GM21786 (cell line): ENCODE measurements at regions not wholly inside any gene's neighbourhood (a gene's known extent, or its start where the extent isn't known, plus 50 kb on each side); places are given as distances from the start of the nearest gene placed in this dataset.

Experiments used
- ATAC-seq: cut with Tn5 transposase; IDR thresholded peaks from one replicate; pipeline ENCODE4 v1.9.1; 2021; ENCODE audit not compliant: unreplicated experiment

GRCh38 chr12:124517260-124518050 lies 50.0 kb downstream of the NCOR2 start:
- ATAC-seq: no peak

- no peak for ATAC-seq
Observed at GRCh38 chr12:124516850-124517249, 50.6 kb downstream of the NCOR2 start.

GRCh38 chr12:124515981-124516380 lies 51.4 kb downstream of the NCOR2 start:
- no peak for ATAC-seq

- no peak for ATAC-seq
Observed at GRCh38 chr12:124514996-124515932, 52.1 kb downstream of the NCOR2 start.

- no peak for ATAC-seq
Observed at GRCh38 chr12:124514145-124514995, 53.0 kb downstream of the NCOR2 start.

- ATAC-seq: no peak
Observed at GRCh38 chr12:124513297-124513867, 54.0 kb downstream of the NCOR2 start.

GRCh38 chr12:124512667-124513296 lies 54.6 kb downstream of the NCOR2 start:
- no peak for ATAC-seq

GRCh38 chr12:124511259-124511985 lies 56.0 kb downstream of the NCOR2 start:
- ATAC-seq: no peak

GRCh38 chr12:124510301-124510970 lies 57.0 kb downstream of the NCOR2 start:
- no peak for ATAC-seq

- no peak for ATAC-seq
Observed at GRCh38 chr12:124509676-124510300, 57.6 kb downstream of the NCOR2 start.

GRCh38 chr12:124509300-124509675 lies 58.1 kb downstream of the NCOR2 start:
- no peak for ATAC-seq

- no peak for ATAC-seq
Observed at GRCh38 chr12:124508381-124509079, 58.9 kb downstream of the NCOR2 start.

GRCh38 chr12:124507188-124508109 lies 60.0 kb downstream of the NCOR2 start:
- no peak for ATAC-seq

- no peak for ATAC-seq
Observed at GRCh38 chr12:124506832-124507153, 60.6 kb downstream of the NCOR2 start.

GRCh38 chr12:124506145-124506831 lies 61.1 kb downstream of the NCOR2 start:
- ATAC-seq: no peak

- no peak for ATAC-seq
Observed at GRCh38 chr12:124505001-124505818, 62.2 kb downstream of the NCOR2 start.
